D721Med (cell line): ENCODE measurements at regions not wholly inside any gene's neighbourhood (a gene's known extent, or its start where the extent isn't known, plus 50 kb on each side); places are given as distances from the start of the nearest gene placed in this dataset.

Experiments used
- DNase-seq: peaks from one replicate; pipeline ENCODE4 v3.0.0; 2011; ENCODE audit warnings: low spot score; ENCODE audit not compliant: insufficient read length
- FAIRE-seq: peaks from 2 replicates; lab custom pipeline; 2011; peaks lifted over from hg19 to GRCh38; lab: Jason Lieb, UNC
- TF ChIP-seq, protein P1 (sequence below): IDR thresholded peaks from 2 replicates; pipeline ENCODE4 v1.5.1; 2012; ENCODE audit warnings: mild to moderate bottlenecking, control low read depth; ENCODE audit not compliant: insufficient read depth; ENCODE audit errors: missing control alignments

DNA sequence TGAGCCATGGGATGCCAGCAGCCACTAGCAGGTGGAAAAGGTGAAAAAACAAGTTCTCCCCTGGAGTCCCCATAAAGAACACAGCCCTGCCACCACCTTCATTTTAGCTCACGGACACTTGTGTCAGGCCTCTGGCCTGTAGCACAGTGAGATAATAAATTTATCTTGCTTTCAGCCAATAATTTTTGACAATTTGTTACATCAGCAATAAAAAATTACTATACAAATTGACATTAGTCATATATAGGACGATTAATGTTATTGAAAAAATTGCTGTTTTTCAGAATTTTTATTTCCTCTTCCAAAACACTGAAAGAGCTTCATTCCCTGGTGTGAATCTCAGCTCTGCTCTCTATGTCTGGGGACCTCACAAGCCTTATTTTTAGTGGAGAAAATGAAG is 152.9 kb upstream of the ETV3 start:
- DNase-seq: no peak
- FAIRE-seq: no peak
- TF ChIP-seq, protein P1, sequence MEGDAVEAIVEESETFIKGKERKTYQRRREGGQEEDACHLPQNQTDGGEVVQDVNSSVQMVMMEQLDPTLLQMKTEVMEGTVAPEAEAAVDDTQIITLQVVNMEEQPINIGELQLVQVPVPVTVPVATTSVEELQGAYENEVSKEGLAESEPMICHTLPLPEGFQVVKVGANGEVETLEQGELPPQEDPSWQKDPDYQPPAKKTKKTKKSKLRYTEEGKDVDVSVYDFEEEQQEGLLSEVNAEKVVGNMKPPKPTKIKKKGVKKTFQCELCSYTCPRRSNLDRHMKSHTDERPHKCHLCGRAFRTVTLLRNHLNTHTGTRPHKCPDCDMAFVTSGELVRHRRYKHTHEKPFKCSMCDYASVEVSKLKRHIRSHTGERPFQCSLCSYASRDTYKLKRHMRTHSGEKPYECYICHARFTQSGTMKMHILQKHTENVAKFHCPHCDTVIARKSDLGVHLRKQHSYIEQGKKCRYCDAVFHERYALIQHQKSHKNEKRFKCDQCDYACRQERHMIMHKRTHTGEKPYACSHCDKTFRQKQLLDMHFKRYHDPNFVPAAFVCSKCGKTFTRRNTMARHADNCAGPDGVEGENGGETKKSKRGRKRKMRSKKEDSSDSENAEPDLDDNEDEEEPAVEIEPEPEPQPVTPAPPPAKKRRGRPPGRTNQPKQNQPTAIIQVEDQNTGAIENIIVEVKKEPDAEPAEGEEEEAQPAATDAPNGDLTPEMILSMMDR: no peak

DNA sequence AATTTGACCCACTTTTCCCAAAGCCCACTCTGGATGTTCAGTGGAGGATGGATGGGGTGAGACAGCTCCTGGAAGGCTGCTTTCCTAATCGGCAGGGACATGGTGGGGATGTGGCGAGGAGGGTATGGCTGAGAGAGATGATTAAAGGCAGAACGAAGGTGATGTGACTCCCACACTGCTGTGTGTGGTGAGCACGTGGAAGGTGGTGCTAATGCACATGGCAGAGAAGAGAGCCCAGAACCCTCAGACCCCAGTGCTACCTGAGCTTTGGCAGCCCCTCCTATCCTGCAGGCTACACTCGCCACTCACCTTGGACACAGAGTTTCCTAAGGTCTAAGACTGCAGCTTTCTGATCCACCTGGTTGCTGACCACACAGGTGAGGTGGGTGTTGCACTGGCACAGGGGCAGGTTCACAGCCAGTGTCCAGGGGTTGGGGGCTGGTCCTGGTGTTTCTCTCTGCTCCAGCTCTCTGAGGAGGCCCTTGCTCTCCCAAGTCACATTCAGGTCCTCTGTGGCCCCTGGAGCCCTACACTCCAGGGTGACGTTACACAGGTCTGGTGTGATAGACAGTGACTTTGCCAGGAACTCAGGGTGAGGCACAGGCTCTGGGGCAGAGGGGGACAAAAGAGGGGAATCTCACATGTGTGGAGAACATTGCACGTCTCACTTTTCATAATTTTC is 151.4 kb upstream of the ETV3 start:
- TF ChIP-seq, protein P1: no peak
- no peak for FAIRE-seq
- DNase-seq: no peak

DNA sequence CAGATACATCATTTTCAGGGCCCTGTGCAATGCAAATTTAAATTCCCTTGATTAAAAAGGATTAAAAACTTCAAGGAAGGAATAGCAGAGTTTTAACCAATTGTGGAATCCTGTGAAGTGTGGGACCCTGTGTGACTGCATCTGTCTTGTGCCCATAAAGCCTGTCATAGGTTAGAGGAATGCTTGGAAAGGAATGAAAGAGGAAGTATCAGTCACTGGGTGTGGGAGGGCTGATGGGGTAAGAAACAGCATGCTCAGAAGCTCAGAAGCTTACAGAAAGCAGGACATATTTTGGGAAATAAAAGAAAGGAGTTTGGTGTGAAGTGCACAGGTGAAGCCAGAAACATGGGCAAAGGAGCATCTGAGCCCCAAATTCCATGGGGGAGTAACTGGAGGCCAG is 150.8 kb upstream of the ETV3 start:
- TF ChIP-seq, protein P1: no peak
- DNase-seq (no peak), FAIRE-seq (no peak)

DNA sequence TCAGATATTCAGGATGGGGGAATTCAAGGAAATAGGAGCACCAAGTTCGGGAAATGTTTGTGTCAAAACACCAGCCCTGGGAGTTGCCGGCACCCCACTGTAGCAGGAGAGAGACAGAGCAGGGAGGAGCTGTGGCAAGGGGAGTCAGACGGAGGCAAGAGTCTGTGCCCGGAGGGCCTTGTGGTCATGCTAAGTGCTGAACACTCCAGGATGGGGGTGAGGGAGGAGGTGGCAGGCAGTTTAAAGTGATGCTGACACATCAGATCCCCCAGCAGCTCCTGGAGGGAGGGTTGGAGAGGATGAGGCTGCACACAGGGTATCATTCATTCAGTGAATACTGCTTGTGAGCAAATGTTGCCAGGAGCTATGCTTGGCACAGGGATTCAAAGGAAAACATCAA is 150.3 kb upstream of the ETV3 start:
- FAIRE-seq (no peak), DNase-seq (no peak)
- TF ChIP-seq, protein P1: no peak

DNA sequence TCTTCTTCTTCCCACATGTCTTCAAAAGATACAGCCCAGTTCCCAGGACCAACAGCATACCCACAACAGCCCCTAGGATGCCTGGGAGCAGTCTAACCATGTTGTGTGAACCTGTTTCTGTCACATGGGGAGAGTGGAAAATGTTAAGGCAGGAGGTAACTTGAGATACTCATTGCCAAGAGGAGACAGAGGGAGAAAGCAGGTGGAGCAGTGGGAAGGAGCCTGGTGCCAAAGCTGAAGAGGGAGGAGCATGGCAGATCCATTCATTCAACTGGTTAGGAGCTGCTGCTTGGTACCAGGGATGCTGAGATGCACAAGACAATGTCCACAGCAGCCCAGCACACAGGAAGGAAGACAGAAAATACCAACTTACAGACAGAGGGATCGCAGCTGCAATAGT is 149.8 kb upstream of the ETV3 start:
- DNase-seq: no peak
- TF ChIP-seq, protein P1: no peak
- FAIRE-seq: no peak

DNA sequence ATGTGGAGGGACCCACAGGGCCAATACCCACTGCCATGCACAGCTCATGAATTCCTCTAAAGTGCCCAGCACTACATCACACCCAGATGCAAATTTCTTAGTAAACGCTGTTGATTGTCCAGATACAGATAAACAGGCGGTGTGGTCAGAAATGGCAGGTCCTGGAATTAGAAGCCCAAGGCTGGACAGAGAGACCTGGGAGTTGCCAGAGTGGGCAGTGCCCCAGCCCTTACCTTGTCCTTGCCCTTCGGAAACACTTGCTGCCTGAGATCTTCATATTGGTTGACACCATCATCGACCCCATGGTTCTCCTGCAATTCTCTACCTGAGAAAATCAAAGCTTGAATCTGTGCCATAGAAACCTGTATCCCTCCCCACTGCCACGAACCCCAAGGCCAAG is 149.3 kb upstream of the ETV3 start:
- DNase-seq (no peak), FAIRE-seq (no peak)
- TF ChIP-seq, protein P1: no peak

DNA sequence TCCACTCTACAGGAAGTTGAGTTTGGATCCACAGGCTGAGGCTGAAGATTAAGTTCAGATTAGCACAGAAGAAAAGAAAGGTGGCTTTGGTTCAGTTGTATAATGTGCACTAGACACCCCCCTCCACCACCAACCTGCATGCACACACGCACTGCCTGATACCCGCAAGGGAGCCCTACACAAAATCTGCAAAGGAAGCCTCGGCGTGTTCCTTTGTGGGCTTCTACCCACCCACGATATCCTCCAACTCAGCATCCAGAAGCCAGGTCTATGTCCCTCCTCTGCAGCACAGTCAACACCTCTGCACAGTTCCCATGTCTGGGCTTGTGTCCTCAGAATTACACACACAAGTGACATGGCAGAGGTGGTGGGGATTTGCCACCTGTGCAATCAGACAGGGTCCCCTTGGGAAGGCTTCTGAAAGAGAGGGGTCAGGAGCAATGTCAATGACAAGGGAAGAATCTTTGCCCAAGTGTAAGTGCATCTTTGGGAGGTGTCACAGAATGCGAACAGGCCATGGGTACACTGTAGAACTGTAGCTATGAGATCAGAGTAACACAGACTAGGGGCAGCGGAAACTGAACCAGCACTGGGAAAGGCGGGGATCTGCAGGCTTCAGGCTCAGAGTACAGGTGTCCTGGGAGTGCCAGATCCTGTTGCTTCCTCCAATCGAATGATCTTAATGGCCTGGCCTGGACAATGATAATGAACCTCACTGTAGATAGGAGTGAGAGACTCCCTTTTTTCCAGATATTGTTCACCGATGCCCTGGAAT is 148.6 kb upstream of the ETV3 start:
- FAIRE-seq (no peak), DNase-seq (no peak)

More for the DNA sequence above, 148.6 kb upstream of the ETV3 start:
- TF ChIP-seq, protein P1: no peak
